ENCODE measurements at regions not wholly inside any gene's neighbourhood (a gene's known extent, or its start where the extent isn't known, plus 50 kb on each side); places are given as distances from the start of the nearest gene placed in this dataset.

DNA sequence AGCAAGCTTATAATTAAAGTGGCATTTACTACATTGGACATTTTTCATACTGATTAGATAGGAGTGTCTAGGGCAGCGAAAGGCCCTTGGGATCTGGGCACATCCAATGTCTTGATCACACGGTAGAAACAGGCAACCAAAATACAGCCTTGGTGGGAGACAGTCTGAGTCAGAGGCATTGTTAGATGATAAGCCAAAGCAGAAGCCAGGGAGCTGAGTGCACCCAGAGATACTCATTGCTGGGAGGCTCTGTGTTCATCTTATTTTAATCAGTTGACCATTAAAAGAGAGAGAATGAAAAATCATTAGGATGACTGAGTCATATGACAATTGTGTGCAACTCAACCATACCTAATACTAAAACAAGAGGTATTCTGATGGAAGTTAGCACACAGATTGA, 109.5 kb downstream of the LCA5 start:
- DNase-seq (ENCODE audit: low read depth in 1 of 2, low spot score in 2 of 2) (no peak), FAIRE-seq (no peak)
- no peak overlapping the region for H3K4ac ChIP-seq (replicated peaks; ENCODE audit: insufficient read length, low read depth, low read length)
- H3K79me1 ChIP-seq (ENCODE audit: low read depth, low read length): no peaks in the 10 kb centered on the region
- no peak overlapping the region for H2BK12ac ChIP-seq (ENCODE audit: low read depth, low read length)
- H3K27me3 ChIP-seq (replicated peaks in 1 of 4; ENCODE audit: control insufficient read depth in 3 of 4, extremely low read depth in 1 of 4, insufficient read depth in 3 of 4, low read length in 3 of 4): no peaks in the 10 kb centered on the region
- no peak overlapping the region for H2AK5ac ChIP-seq (ENCODE audit: low read depth, low read length)
- no peak overlapping the region for H3K4me2 ChIP-seq (ENCODE audit: insufficient read depth in 1 of 2, low read depth in 2 of 2, low read length in 2 of 2)
- H3K23ac ChIP-seq (ENCODE audit: insufficient read length): no peak overlapping the region
- H3K9ac ChIP-seq (replicated peaks in 1 of 4; ENCODE audit: extremely low read depth in 1 of 4, low read depth in 3 of 4, low read length in 3 of 4): no peak overlapping the region
- H3K18ac ChIP-seq (ENCODE audit: extremely low read depth, low read length): no peak overlapping the region
- no peak overlapping the region for H4K5ac ChIP-seq (ENCODE audit: insufficient read length, low read depth, low read length)
- H3K27ac ChIP-seq (ENCODE audit: low read depth, low read length): no peak overlapping the region
- no peaks in the 10 kb centered on the region for H4K20me1 ChIP-seq (replicated peaks in 1 of 2; ENCODE audit: control insufficient read depth in 1 of 2, insufficient read depth in 2 of 2, low read length in 2 of 2)
- ChIA-PET POLR2A (ENCODE audit: partially characterized antibody) (no interaction called here), CTCF (ENCODE audit: partially characterized antibody) (interaction anchor here (0.8 to 2.2 kb wide), 7 partner anchors 10 to 39 kb away, joined by 3 to 7 read pairs (median 3); no protein-coding TSS in a partner anchor)
- no peak overlapping the region for H4K91ac ChIP-seq (replicated peaks; ENCODE audit: insufficient read length, low read length)
- no peak overlapping the region for H3K14ac ChIP-seq (ENCODE audit: insufficient read length)
- H3K9me3 ChIP-seq (ENCODE audit: insufficient read depth in 2 of 2, low read depth in 1 of 2, low read length in 1 of 2): no peaks in the 10 kb centered on the region
- no peak overlapping the region for H2BK15ac ChIP-seq (ENCODE audit: low read length)
- TF ChIP-seq MAX (IDR thresholded peaks at IDR 0.05) (no peak), BCL11A (IDR thresholded peaks at IDR 0.05; ENCODE audit: low read depth in 2 of 2, low read length in 2 of 2) (no peak), SUZ12 (IDR thresholded peaks at IDR 0.05; ENCODE audit: low read length) (no peak), TAF1 (IDR thresholded peaks at IDR 0.05; ENCODE audit: low read depth, low read length) (no peak), SRF (IDR thresholded peaks at IDR 0.05; ENCODE audit: low read depth, low read length) (no peak), SIX5 (IDR thresholded peaks at IDR 0.05; ENCODE audit: low read depth, low read length) (no peak), BRCA1 (IDR thresholded peaks at IDR 0.05; ENCODE audit: low read depth, low read length) (no peak), CTBP2 (IDR thresholded peaks at IDR 0.05; ENCODE audit: borderline replicate concordance, insufficient read depth, insufficient read length, low read length) (no peak), RAD21 (IDR thresholded peaks at IDR 0.05 in 1 of 2, conservative IDR thresholded peaks at IDR 0.05 in 1 of 2; ENCODE audit: low read depth in 2 of 2, low read length in 2 of 2) (no peak), SP1 (IDR thresholded peaks at IDR 0.05; ENCODE audit: low read depth, low read length) (no peak), JUND (IDR thresholded peaks at IDR 0.05; ENCODE audit: low read length) (no peak), POLR2AphosphoS5 (IDR thresholded peaks at IDR 0.05; ENCODE audit: low read depth, low read length) (no peak), TCF12 (IDR thresholded peaks at IDR 0.05; ENCODE audit: low read depth, low read length) (no peak), GABPA (IDR thresholded peaks at IDR 0.05; ENCODE audit: borderline replicate concordance, insufficient read depth, low read length) (no peak), NRF1 (IDR thresholded peaks at IDR 0.05; ENCODE audit: low read depth, low read length) (no peak)
- H2BK5ac ChIP-seq (ENCODE audit: low read depth, low read length): no peak overlapping the region
- no peak overlapping the region for H3K4me3 ChIP-seq (ENCODE audit: extremely low read depth in 1 of 4, insufficient read depth in 2 of 4, low read depth in 3 of 4, low read length in 4 of 4)
- H2BK20ac ChIP-seq (ENCODE audit: low read length): no peak overlapping the region
- H3K4me1 ChIP-seq (replicated peaks in 1 of 4; ENCODE audit: control insufficient read depth in 3 of 4, insufficient read depth in 4 of 4, low read length in 3 of 4): no peaks in the 10 kb centered on the region; a peak in 2 of 7 replicates
- no peak overlapping the region for H2AFZ ChIP-seq (ENCODE audit: low read length)
- H3K23me2 ChIP-seq (ENCODE audit: low read depth, low read length): no peaks in the 10 kb centered on the region
- no peak overlapping the region for H3K56ac ChIP-seq (replicated peaks; ENCODE audit: insufficient read length, low read depth, low read length)
- no peak overlapping the region for H4K8ac ChIP-seq (ENCODE audit: extremely low read depth, insufficient read depth, low read length)
- H3K36me3 ChIP-seq (ENCODE audit: control insufficient read depth in 2 of 4, insufficient read depth in 4 of 4, low read length in 3 of 4): no peaks in the 10 kb centered on the region
- 96% methylated on average over 2 of the region's 2 CpGs; no CpG with 5 or more reads in 1 of the 2 experiments for WGBS, 2 experiments (ENCODE audit: extremely low coverage in 1 of 2, insufficient coverage in 1 of 2, insufficient read length in 1 of 2, insufficient replicate concordance in 2 of 2, low coverage in 1 of 2, low lambda C conversion rate in 2 of 2, missing lambda C conversion rate in 1 of 2)
- no peak overlapping the region for H2BK120ac ChIP-seq (replicated peaks; ENCODE audit: low read depth, low read length)
- H3K79me2 ChIP-seq (ENCODE audit: control insufficient read depth in 1 of 2, insufficient read depth in 2 of 2, low read length in 2 of 2): no peaks in the 10 kb centered on the region
